NT2/D1 (cell line): ENCODE measurements at regions not wholly inside any gene's neighbourhood (a gene's known extent, or its start where the extent isn't known, plus 50 kb on each side); places are given as distances from the start of the nearest gene placed in this dataset.

Experiments
- SUZ12 ChIP-seq: IDR thresholded peaks from 2 replicates; pipeline ENCODE4 v1.6.1; 2011; ENCODE audit not compliant: insufficient read length, insufficient read depth; ENCODE audit errors: extremely low read depth
- YY1 ChIP-seq: IDR thresholded peaks from 2 replicates; pipeline ENCODE4 v1.6.1; 2011; ENCODE audit not compliant: insufficient read length, insufficient read depth

GRCh38 chr1:2939041-2939552 lies 82.2 kb upstream of the ACTRT2 start:
- TF ChIP-seq YY1 (no peak), SUZ12 (no peak)
